Neural progenitor cell (in vitro differentiated cells): ENCODE measurements at regions not wholly inside any gene's neighbourhood (a gene's known extent, or its start where the extent isn't known, plus 50 kb on each side); places are given as distances from the start of the nearest gene placed in this dataset.

ENCODE experiments used
- CTCF ChIP-seq: fragments of 200-600 bp; sonication (generic); IDR thresholded peaks from 2 replicates; pipeline ENCODE4 v1.5.1; 2017; ENCODE audit warnings: antibody characterized with exemption, mild to moderate bottlenecking
- EZH2 ChIP-seq: fragments of 200-600 bp; sonication (generic); IDR thresholded peaks from 2 replicates; pipeline ENCODE4 v1.6.1; 2017; ENCODE audit warnings: antibody characterized with exemption, mild to moderate bottlenecking, moderate library complexity
- EZH2phosphoT487 ChIP-seq: fragments of 200-600 bp; sonication (generic); IDR thresholded peaks from 2 replicates; pipeline ENCODE4 v1.6.1; 2017; ENCODE audit warnings: antibody characterized with exemption

GRCh38 chr1:162916407-162916806 is 55.4 kb upstream of the CCDC190 start:
- TF ChIP-seq CTCF (no peak), EZH2 (no peak), EZH2phosphoT487 (no peak)
